Stimulated activated naive B cell treated with anti-CD40 and anti-IgM and Interleukin-4, amounts not matched to agents 10 μg/mL and 1 μg/mL and 100 μg/mL, for 72 hours (primary cell): ENCODE measurements at regions not wholly inside any gene's neighbourhood (a gene's known extent, or its start where the extent isn't known, plus 50 kb on each side); places are given as distances from the start of the nearest gene placed in this dataset.
A peak's percentile ranks its signal among the peaks of the same experiment; 100 is the strongest.

Experiments
- ATAC-seq, 2 donors: fragments of 150-1000 bp; cut with Tn5 transposase; replicated peaks; 2 replicates each; pipeline ENCODE4 v1.10.0; 2021; ENCODE audit warnings: moderate library complexity in 1 of 2
- DNase-seq: peaks from one replicate; pipeline ENCODE4 v3.0.0; 2021
- H3K27ac Mint-ChIP-seq: one replicate; pipeline ENCODE4 v1.8.0; 2022; ENCODE audit warnings: mild to moderate bottlenecking, mixed read lengths
- H3K27me3 Mint-ChIP-seq, 2 donors: one replicate each; pipeline ENCODE4 v1.8.0; 2022; ENCODE audit warnings: mixed read lengths in 2 of 2
- H3K36me3 Mint-ChIP-seq, 2 donors: one replicate each; pipeline ENCODE4 v1.8.0; 2022; ENCODE audit warnings: mixed read lengths in 2 of 2, mild to moderate bottlenecking in 1 of 2
- H3K4me1 Mint-ChIP-seq, 2 donors: one replicate each; pipeline ENCODE4 v1.8.0; 2022; ENCODE audit warnings: mixed read lengths in 2 of 2, mild to moderate bottlenecking in 1 of 2
- H3K4me3 Mint-ChIP-seq, 2 donors: one replicate each; pipeline ENCODE4 v1.8.0; 2022; ENCODE audit warnings: mild to moderate bottlenecking in 2 of 2, mixed read lengths in 2 of 2, moderate library complexity in 1 of 2
- H3K9me3 Mint-ChIP-seq, 2 donors: one replicate each; pipeline ENCODE4 v1.8.0; 2022; ENCODE audit warnings: mixed read lengths in 2 of 2, mild to moderate bottlenecking in 1 of 2

- H3K27ac Mint-ChIP-seq = no peak overlapping the region
- no peaks in the 10 kb centered on the region for H3K9me3 Mint-ChIP-seq
- H3K4me1 Mint-ChIP-seq = no peaks in the 10 kb centered on the region
- no peaks in the 10 kb centered on the region for H3K36me3 Mint-ChIP-seq
- ATAC-seq = no peak
- H3K27me3 Mint-ChIP-seq = peaks cover 19 to 28% of the 10 kb centered on the region in 2 donors
- DNase-seq = no peak
- no peak overlapping the region for H3K4me3 Mint-ChIP-seq
Observed at GRCh38 chr4:138696771-138697170, 318.8 kb upstream of the NOCT start.

- H3K4me3 Mint-ChIP-seq = no peak overlapping the region
- H3K27ac Mint-ChIP-seq = no peak overlapping the region
- DNase-seq (no peak), ATAC-seq (no peak)
- no peaks in the 10 kb centered on the region for H3K36me3 Mint-ChIP-seq
- H3K9me3 Mint-ChIP-seq = no peaks in the 10 kb centered on the region
- no peaks in the 10 kb centered on the region for H3K4me1 Mint-ChIP-seq
- H3K27me3 Mint-ChIP-seq = peaks cover 19 to 28% of the 10 kb centered on the region in 2 donors
Observed at GRCh38 chr4:138696058-138696457, 319.5 kb upstream of the NOCT start.

GRCh38 chr4:138693526-138693925, 322.1 kb upstream of the NOCT start:
- Mint-ChIP-seq H3K4me1 (no peaks in the 10 kb centered on the region), H3K36me3 (no peaks in the 10 kb centered on the region), H3K27me3 (peaks cover 22 to 23% of the 10 kb centered on the region in 2 donors), H3K27ac (no peak overlapping the region), H3K4me3 (no peak overlapping the region), H3K9me3 (no peaks in the 10 kb centered on the region)
- ATAC-seq = no peak
- no peak for DNase-seq

- Mint-ChIP-seq H3K27me3 (peaks cover 21 to 22% of the 10 kb centered on the region in 2 donors), H3K36me3 (no peaks in the 10 kb centered on the region), H3K4me1 (no peaks in the 10 kb centered on the region), H3K4me3 (no peak overlapping the region), H3K27ac (no peak overlapping the region), H3K9me3 (no peaks in the 10 kb centered on the region)
- DNase-seq (no peak), ATAC-seq (no peak)
Observed at GRCh38 chr4:138692411-138692810, 323.2 kb upstream of the NOCT start.

GRCh38 chr4:138689593-138689992, 326.0 kb upstream of the NOCT start:
- no peak for ATAC-seq
- no peaks in the 10 kb centered on the region for H3K4me1 Mint-ChIP-seq
- no peak overlapping the region for H3K27ac Mint-ChIP-seq
- peaks cover 11 to 21% of the 10 kb centered on the region in 2 donors for H3K27me3 Mint-ChIP-seq
- no peak for DNase-seq
- no peaks in the 10 kb centered on the region for H3K36me3 Mint-ChIP-seq
- no peaks in the 10 kb centered on the region for H3K9me3 Mint-ChIP-seq
- no peak overlapping the region for H3K4me3 Mint-ChIP-seq

- no peaks in the 10 kb centered on the region for H3K36me3 Mint-ChIP-seq
- no peak overlapping the region for H3K27ac Mint-ChIP-seq
- H3K9me3 Mint-ChIP-seq = no peaks in the 10 kb centered on the region
- ATAC-seq (no peak), DNase-seq (no peak)
- peaks cover 9 to 19% of the 10 kb centered on the region in 2 donors for H3K27me3 Mint-ChIP-seq
- H3K4me3 Mint-ChIP-seq = no peak overlapping the region
- no peaks in the 10 kb centered on the region for H3K4me1 Mint-ChIP-seq
Observed at GRCh38 chr4:138689187-138689586, 326.4 kb upstream of the NOCT start.

- Mint-ChIP-seq H3K4me1 (no peaks in the 10 kb centered on the region), H3K36me3 (no peaks in the 10 kb centered on the region), H3K27me3 (peaks cover 15 to 19% of the 10 kb centered on the region in 2 donors), H3K4me3 (no peak overlapping the region), H3K27ac (no peak overlapping the region), H3K9me3 (no peaks in the 10 kb centered on the region)
- DNase-seq = no peak
- ATAC-seq = no peak
Observed at GRCh38 chr4:138688408-138689085, 327.0 kb upstream of the NOCT start.

- DNase-seq = no peak
- no peaks in the 10 kb centered on the region for H3K36me3 Mint-ChIP-seq
- no peak for ATAC-seq
- H3K4me3 Mint-ChIP-seq = no peak overlapping the region
- no peaks in the 10 kb centered on the region for H3K4me1 Mint-ChIP-seq
- H3K9me3 Mint-ChIP-seq = no peaks in the 10 kb centered on the region
- H3K27ac Mint-ChIP-seq = no peak overlapping the region
- H3K27me3 Mint-ChIP-seq = peaks cover 26 to 32% of the 10 kb centered on the region in 2 donors
Observed at GRCh38 chr4:138686106-138686835, 329.3 kb upstream of the NOCT start.

GRCh38 chr4:138685316-138685715, 330.3 kb upstream of the NOCT start:
- no peak overlapping the region for H3K27ac Mint-ChIP-seq
- ATAC-seq (no peak), DNase-seq (no peak)

GRCh38 chr4:138680989-138681604, 334.5 kb upstream of the NOCT start:
- no peaks in the 10 kb centered on the region for H3K4me1 Mint-ChIP-seq
- H3K27me3 Mint-ChIP-seq = peaks cover 25 to 30% of the 10 kb centered on the region in 2 donors
- ATAC-seq (peak; percentile 64 to 78), DNase-seq (peak; percentile 35)
- H3K36me3 Mint-ChIP-seq = no peaks in the 10 kb centered on the region
- no peak overlapping the region for H3K4me3 Mint-ChIP-seq
- no peak overlapping the region for H3K27ac Mint-ChIP-seq
- no peaks in the 10 kb centered on the region for H3K9me3 Mint-ChIP-seq

More at GRCh38 chr4:138685316-138685715, 330.3 kb upstream of the NOCT start:
- Mint-ChIP-seq H3K36me3 (no peaks in the 10 kb centered on the region), H3K27me3 (peaks cover 26 to 32% of the 10 kb centered on the region in 2 donors), H3K4me3 (no peak overlapping the region), H3K4me1 (no peaks in the 10 kb centered on the region), H3K9me3 (no peaks in the 10 kb centered on the region)

GRCh38 chr4:138680256-138680655, 335.3 kb upstream of the NOCT start:
- ATAC-seq (no peak), DNase-seq (no peak)
- no peaks in the 10 kb centered on the region for H3K9me3 Mint-ChIP-seq
- H3K4me1 Mint-ChIP-seq = no peaks in the 10 kb centered on the region
- H3K36me3 Mint-ChIP-seq = no peaks in the 10 kb centered on the region
- H3K27me3 Mint-ChIP-seq = peaks cover 23 to 24% of the 10 kb centered on the region in 2 donors
- H3K4me3 Mint-ChIP-seq = no peak overlapping the region
- H3K27ac Mint-ChIP-seq = no peak overlapping the region

- ATAC-seq (no peak), DNase-seq (no peak)
- Mint-ChIP-seq H3K4me3 (no peak overlapping the region), H3K36me3 (no peaks in the 10 kb centered on the region), H3K9me3 (no peaks in the 10 kb centered on the region), H3K4me1 (no peaks in the 10 kb centered on the region), H3K27me3 (peaks cover 20 to 24% of the 10 kb centered on the region in 2 donors), H3K27ac (no peak overlapping the region)
Observed at GRCh38 chr4:138678985-138679746, 336.4 kb upstream of the NOCT start.

GRCh38 chr4:138677748-138678147, 337.8 kb upstream of the NOCT start:
- Mint-ChIP-seq H3K27ac (no peak overlapping the region), H3K4me3 (no peak overlapping the region), H3K9me3 (no peaks in the 10 kb centered on the region), H3K27me3 (peaks cover 15% of the 10 kb centered on the region in 2 donors), H3K4me1 (peaks cover 3 to 6% of the 10 kb centered on the region in 2 donors), H3K36me3 (no peaks in the 10 kb centered on the region)
- DNase-seq = no peak
- no peak for ATAC-seq

- Mint-ChIP-seq H3K9me3 (no peaks in the 10 kb centered on the region), H3K4me1 (peaks cover 6% of the 10 kb centered on the region in 2 donors), H3K27me3 (peaks cover 13 to 14% of the 10 kb centered on the region in 2 donors), H3K27ac (no peak overlapping the region), H3K36me3 (no peaks in the 10 kb centered on the region), H3K4me3 (no peak overlapping the region)
- DNase-seq = no peak
- no peak for ATAC-seq
Observed at GRCh38 chr4:138677212-138677611, 338.4 kb upstream of the NOCT start.
